GM12892 (cell line): ENCODE measurements at regions not wholly inside any gene's neighbourhood (a gene's known extent, or its start where the extent isn't known, plus 50 kb on each side); places are given as distances from the start of the nearest gene placed in this dataset.

ENCODE experiments used
- POLR2A ChIP-seq: IDR thresholded peaks from 2 replicates; pipeline ENCODE4 v1.6.1; 2011; ENCODE audit warnings: low read depth, low read length, control low read depth
- POLR2AphosphoS5 ChIP-seq: IDR thresholded peaks from 2 replicates; pipeline ENCODE4 v1.6.1; 2011; ENCODE audit warnings: low read depth, low read length, control low read depth
- TAF1 ChIP-seq: IDR thresholded peaks from 2 replicates; pipeline ENCODE4 v1.6.1; 2011; ENCODE audit warnings: low read depth, mild to moderate bottlenecking, control low read depth, low read length, borderline replicate concordance

DNA sequence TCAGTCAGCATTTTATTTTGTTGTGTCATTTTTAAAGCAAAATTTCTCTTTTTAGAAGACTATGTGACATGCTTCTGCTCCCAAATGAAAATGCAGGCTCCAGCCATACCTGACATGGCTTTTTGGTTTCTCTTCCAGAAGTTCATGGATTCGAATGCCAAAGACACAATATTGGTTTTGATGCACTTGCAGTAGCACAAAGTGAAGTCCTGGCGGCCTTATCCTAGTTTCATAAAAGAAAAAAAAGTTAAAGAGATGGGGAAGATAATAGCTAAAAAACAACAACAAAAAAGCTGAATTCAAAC, 62.7 kb downstream of the NR2F2 start:
- TF ChIP-seq POLR2A (no peak), POLR2AphosphoS5 (no peak), TAF1 (no peak)
